ENCODE measurements at regions not wholly inside any gene's neighbourhood (a gene's known extent, or its start where the extent isn't known, plus 50 kb on each side); places are given as distances from the start of the nearest gene placed in this dataset.

- Histone ChIP-seq H3K4me2 (peak overlapping the region; percentile 40), H3K4me1 (peaks cover 10% of the 10 kb centered on the region; the same call in 1 of the 2 replicates), H3K9me3 (peaks cover 5% of the 10 kb centered on the region; the same call in 1 of the 2 replicates), H3K9ac (no peak overlapping the region), H3K27me3 (no peaks in the 10 kb centered on the region), H3K4me3 (no peak overlapping the region), H3K36me3 (no peaks in the 10 kb centered on the region), H4K20me1 (no peaks in the 10 kb centered on the region), H3K27ac (no peak overlapping the region)
- TF ChIP-seq Cebpa-rat (IDR thresholded peaks at IDR 0.05), result peak; percentile 77
Measured at GRCh38 chr5:165863239-165863638, 2357.8 kb downstream of the MAT2B start.

DNA sequence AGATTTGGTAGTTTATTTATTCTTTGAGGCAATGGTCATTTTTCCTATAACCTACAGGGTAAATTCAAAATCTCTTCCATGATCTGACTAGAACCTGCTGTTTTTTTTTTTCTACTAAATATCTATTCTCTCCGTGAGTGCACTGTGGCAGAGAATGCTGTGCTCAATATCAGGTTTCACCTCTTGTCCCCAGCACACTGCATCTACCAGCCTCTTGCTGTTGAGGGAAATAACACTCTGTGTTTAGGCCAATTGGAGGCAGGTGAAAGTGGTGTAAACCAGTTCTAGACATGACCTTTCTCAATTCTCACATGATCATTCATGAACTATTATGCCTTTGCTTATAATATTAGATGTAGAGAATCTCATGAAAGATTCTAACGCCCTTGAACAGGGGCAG lies 2365.9 kb downstream of the MAT2B start:
- Histone ChIP-seq H3K9me3 (no peaks in the 10 kb centered on the region), H3K9ac (no peak overlapping the region), H3K27me3 (no peaks in the 10 kb centered on the region), H3K4me2 (no peak overlapping the region), H3K36me3 (no peaks in the 10 kb centered on the region), H3K4me1 (no peaks in the 10 kb centered on the region), H4K20me1 (no peaks in the 10 kb centered on the region), H3K4me3 (no peak overlapping the region), H3K27ac (no peak overlapping the region)
- TF ChIP-seq Cebpa-rat (IDR thresholded peaks at IDR 0.05), result no peak

- H3K36me3 ChIP-seq, result no peaks in the 10 kb centered on the region
- no peak for TF ChIP-seq Cebpa-rat (IDR thresholded peaks at IDR 0.05)
- H3K4me2 ChIP-seq, result no peak overlapping the region
- H3K4me3 ChIP-seq, result no peak overlapping the region
- no peak overlapping the region for H3K9ac ChIP-seq
- H4K20me1 ChIP-seq, result no peaks in the 10 kb centered on the region
- H3K27ac ChIP-seq, result no peak overlapping the region
- no peaks in the 10 kb centered on the region for H3K4me1 ChIP-seq
- H3K9me3 ChIP-seq, result no peaks in the 10 kb centered on the region
- H3K27me3 ChIP-seq, result no peaks in the 10 kb centered on the region
Measured at GRCh38 chr5:165874851-165875250, 2369.4 kb downstream of the MAT2B start.

GRCh38 chr5:165876538-165876937 lies 2371.1 kb downstream of the MAT2B start:
- Histone ChIP-seq H3K27ac (no peak overlapping the region), H3K27me3 (no peaks in the 10 kb centered on the region), H3K36me3 (no peaks in the 10 kb centered on the region), H3K4me3 (no peak overlapping the region), H3K9me3 (no peaks in the 10 kb centered on the region), H4K20me1 (no peaks in the 10 kb centered on the region), H3K4me2 (no peak overlapping the region), H3K9ac (no peak overlapping the region), H3K4me1 (no peaks in the 10 kb centered on the region)
- no peak for TF ChIP-seq Cebpa-rat (IDR thresholded peaks at IDR 0.05)

- no peaks in the 10 kb centered on the region for H3K9me3 ChIP-seq
- no peak for TF ChIP-seq Cebpa-rat (IDR thresholded peaks at IDR 0.05)
- H3K4me3 ChIP-seq, result no peak overlapping the region
- H3K27me3 ChIP-seq, result no peaks in the 10 kb centered on the region
- H4K20me1 ChIP-seq, result no peaks in the 10 kb centered on the region
- no peak overlapping the region for H3K4me2 ChIP-seq
- no peak overlapping the region for H3K27ac ChIP-seq
- H3K4me1 ChIP-seq, result no peaks in the 10 kb centered on the region
- no peak overlapping the region for H3K9ac ChIP-seq
- H3K36me3 ChIP-seq, result no peaks in the 10 kb centered on the region
Measured at GRCh38 chr5:165877475-165877874, 2372.1 kb downstream of the MAT2B start.

DNA sequence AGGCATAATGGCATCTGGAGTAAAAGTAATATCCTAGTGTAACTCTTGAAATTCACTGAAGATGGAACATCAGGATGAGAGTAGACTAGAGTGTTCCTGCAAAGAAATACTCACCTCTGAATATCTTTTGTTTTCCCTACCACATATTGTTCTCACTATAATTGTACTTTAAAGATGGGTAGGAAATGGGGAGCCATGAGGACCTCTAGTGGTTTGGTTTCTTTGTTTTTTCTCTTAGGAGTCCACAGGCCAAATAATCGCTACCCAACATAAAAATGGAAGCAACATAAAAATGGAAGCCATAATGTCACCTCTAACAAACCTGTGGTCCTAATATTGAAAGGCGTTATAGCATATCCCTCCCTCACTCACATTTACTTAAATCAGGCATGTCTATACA lies 2375.8 kb downstream of the MAT2B start:
- no peak for TF ChIP-seq Cebpa-rat (IDR thresholded peaks at IDR 0.05)
- Histone ChIP-seq H3K4me3 (no peak overlapping the region), H3K27me3 (no peaks in the 10 kb centered on the region), H3K27ac (no peak overlapping the region), H3K36me3 (no peaks in the 10 kb centered on the region), H3K9ac (no peak overlapping the region), H3K9me3 (no peaks in the 10 kb centered on the region), H3K4me2 (no peak overlapping the region), H4K20me1 (no peaks in the 10 kb centered on the region), H3K4me1 (no peaks in the 10 kb centered on the region)

DNA sequence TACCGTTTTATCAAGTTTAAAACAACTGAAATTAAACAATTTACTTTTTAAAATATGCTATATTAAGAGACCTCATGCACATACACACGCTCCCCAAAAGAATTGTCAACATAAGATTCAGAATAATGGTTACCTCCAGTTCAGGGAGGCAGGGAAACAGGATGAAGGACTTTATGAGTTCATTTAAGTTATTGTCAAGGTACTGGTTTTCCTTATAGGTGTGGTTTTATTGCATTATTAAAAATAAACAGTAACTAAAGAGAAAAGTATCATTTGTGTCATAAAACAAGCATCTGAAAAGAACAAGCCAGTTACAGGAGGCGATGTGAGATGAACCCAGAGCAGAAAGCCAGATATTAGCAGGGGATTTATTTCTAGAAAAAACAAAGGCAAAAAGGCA lies 2376.7 kb downstream of the MAT2B start:
- Histone ChIP-seq H3K9ac (no peak overlapping the region), H3K4me2 (no peak overlapping the region), H3K4me3 (no peak overlapping the region), H4K20me1 (no peaks in the 10 kb centered on the region), H3K27ac (no peak overlapping the region), H3K36me3 (no peaks in the 10 kb centered on the region), H3K4me1 (no peaks in the 10 kb centered on the region), H3K9me3 (no peaks in the 10 kb centered on the region), H3K27me3 (no peaks in the 10 kb centered on the region)
- TF ChIP-seq Cebpa-rat (IDR thresholded peaks at IDR 0.05), result no peak

GRCh38 chr5:165885623-165886350 lies 2380.4 kb downstream of the MAT2B start:
- H3K4me2 ChIP-seq, result no peak overlapping the region
- H3K27ac ChIP-seq, result no peak overlapping the region
- no peaks in the 10 kb centered on the region for H3K4me1 ChIP-seq
- H4K20me1 ChIP-seq, result no peaks in the 10 kb centered on the region
- H3K36me3 ChIP-seq, result no peaks in the 10 kb centered on the region
- H3K27me3 ChIP-seq, result no peaks in the 10 kb centered on the region
- no peak for TF ChIP-seq Cebpa-rat (IDR thresholded peaks at IDR 0.05)
- H3K9ac ChIP-seq, result no peak overlapping the region
- no peak overlapping the region for H3K4me3 ChIP-seq
- H3K9me3 ChIP-seq, result no peaks in the 10 kb centered on the region

DNA sequence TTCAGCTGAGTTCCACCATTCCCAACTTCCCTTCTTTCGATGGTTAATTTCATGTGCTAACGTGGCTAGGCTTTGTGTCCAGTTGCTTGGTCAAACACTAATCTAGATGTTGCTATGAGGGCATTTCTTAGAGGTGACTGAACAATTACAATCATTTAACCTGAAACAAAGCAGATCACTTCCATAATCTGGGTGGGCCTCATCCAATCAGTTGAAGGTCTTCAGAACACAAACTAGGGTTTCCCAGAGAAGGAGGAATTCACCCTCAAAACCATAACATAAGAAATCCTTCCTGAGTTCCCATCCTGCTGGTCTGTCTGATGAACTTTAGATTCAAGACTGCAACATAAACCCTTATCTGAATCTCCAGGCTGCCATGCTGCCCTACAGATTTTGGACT lies 2381.7 kb downstream of the MAT2B start:
- no peaks in the 10 kb centered on the region for H3K36me3 ChIP-seq
- H3K4me3 ChIP-seq, result no peak overlapping the region
- H3K4me1 ChIP-seq, result no peaks in the 10 kb centered on the region
- no peaks in the 10 kb centered on the region for H4K20me1 ChIP-seq
- TF ChIP-seq Cebpa-rat (IDR thresholded peaks at IDR 0.05), result no peak
- H3K27ac ChIP-seq, result no peak overlapping the region
- no peaks in the 10 kb centered on the region for H3K27me3 ChIP-seq
- H3K4me2 ChIP-seq, result no peak overlapping the region
- H3K9me3 ChIP-seq, result no peaks in the 10 kb centered on the region
- no peak overlapping the region for H3K9ac ChIP-seq

- Histone ChIP-seq H3K36me3 (no peaks in the 10 kb centered on the region), H3K9ac (no peak overlapping the region), H3K4me3 (no peak overlapping the region), H3K4me1 (no peaks in the 10 kb centered on the region), H3K27ac (no peak overlapping the region), H3K4me2 (no peak overlapping the region), H3K27me3 (no peaks in the 10 kb centered on the region), H4K20me1 (no peaks in the 10 kb centered on the region), H3K9me3 (no peaks in the 10 kb centered on the region)
- TF ChIP-seq Cebpa-rat (IDR thresholded peaks at IDR 0.05), result no peak
Measured at GRCh38 chr5:165892383-165892782, 2387.0 kb downstream of the MAT2B start.

DNA sequence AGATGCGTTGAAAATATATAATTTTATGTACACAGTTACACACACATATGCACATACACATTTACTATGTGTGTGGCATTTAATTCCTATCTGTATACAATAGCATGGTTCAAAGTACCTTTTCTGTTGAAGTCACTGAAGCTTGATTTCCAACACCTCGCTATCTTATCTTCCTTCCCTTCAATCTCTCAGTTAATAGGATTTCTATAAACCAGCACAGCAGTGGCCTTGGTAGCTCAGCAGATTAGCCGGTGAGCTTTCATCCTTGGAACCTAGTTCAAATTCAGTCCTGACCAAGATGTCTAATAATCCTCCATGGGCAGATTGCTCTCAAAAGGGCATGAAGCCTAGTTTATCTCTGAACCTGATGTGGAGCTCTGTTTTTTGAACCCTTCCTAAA lies 2389.5 kb downstream of the MAT2B start:
- H3K36me3 ChIP-seq, result no peaks in the 10 kb centered on the region
- H3K9me3 ChIP-seq, result no peaks in the 10 kb centered on the region
- H3K4me3 ChIP-seq, result no peak overlapping the region
- H3K4me1 ChIP-seq, result no peaks in the 10 kb centered on the region
- no peak overlapping the region for H3K4me2 ChIP-seq
- H4K20me1 ChIP-seq, result no peaks in the 10 kb centered on the region
- H3K27ac ChIP-seq, result no peak overlapping the region
- H3K9ac ChIP-seq, result no peak overlapping the region
- TF ChIP-seq Cebpa-rat (IDR thresholded peaks at IDR 0.05), result no peak
- H3K27me3 ChIP-seq, result no peaks in the 10 kb centered on the region
